Thoracic aorta (tissue), 2 donors: ENCODE measurements at regions not wholly inside any gene's neighbourhood (a gene's known extent, or its start where the extent isn't known, plus 50 kb on each side); places are given as distances from the start of the nearest gene placed in this dataset.

ENCODE experiments used
- ATAC-seq: fragments of 150-250 bp; one replicate; pipeline ENCODE4 v1.8.0; 2017; ENCODE audit warnings: low read depth; ENCODE audit not compliant: insufficient number of reproducible peaks, low FRiP score
- DNase-seq: peaks from one replicate; pipeline ENCODE4 v3.0.0-alpha.2; 2020; ENCODE audit warnings: low spot score
- H3K27ac ChIP-seq, 2 donors: fragments of 200-600 bp; sonication (generic); 1 replicate in 1 of 2; 2 replicates in 1 of 2; pipeline ENCODE4 v1.5.1; 2016; ENCODE audit warnings: mild to moderate bottlenecking in 2 of 2, moderate library complexity in 2 of 2
- H3K27me3 ChIP-seq: fragments of 200-600 bp; sonication (generic); replicated peaks from 2 replicates; pipeline ENCODE4 v1.6.0; 2016; ENCODE audit warnings: mild to moderate bottlenecking; ENCODE audit not compliant: insufficient read depth
- H3K36me3 ChIP-seq: fragments of 200-600 bp; sonication (generic); one replicate; pipeline ENCODE4 v1.5.1; 2016
- H3K4me1 ChIP-seq, 2 donors: fragments of 200-600 bp; sonication (generic); 1 replicate in 1 of 2; 2 replicates in 1 of 2; pipeline versions ENCODE4 v1.5.1 to v1.6.0; 2016; ENCODE audit warnings: low read depth in 2 of 2, mild to moderate bottlenecking in 1 of 2; ENCODE audit not compliant: control insufficient read depth in 1 of 2
- H3K4me3 ChIP-seq: fragments of 200-600 bp; sonication (generic); 2 replicates; pipeline ENCODE4 v1.5.1; 2016; ENCODE audit warnings: mild to moderate bottlenecking
- H3K9me3 ChIP-seq: fragments of 200-600 bp; sonication (generic); 2 replicates; pipeline ENCODE4 v1.5.1; 2016
- CTCF ChIP-seq: fragments of 200-600 bp; sonication (generic); IDR thresholded peaks from one replicate; pipeline ENCODE4 v1.5.1; 2019; ENCODE audit warnings: antibody characterized with exemption

GRCh38 chr20:40835321-40835720 is 146.3 kb upstream of the MAFB start:
- Histone ChIP-seq H3K4me1 (no peaks in the 10 kb centered on the region), H3K36me3 (no peaks in the 10 kb centered on the region), H3K27me3 (no peaks in the 10 kb centered on the region), H3K27ac (no peak overlapping the region), H3K9me3 (no peaks in the 10 kb centered on the region), H3K4me3 (no peak overlapping the region)
- TF ChIP-seq CTCF, result no peak
- DNase-seq (no peak), ATAC-seq (no peak)

GRCh38 chr20:40838509-40838908 is 149.5 kb upstream of the MAFB start:
- Histone ChIP-seq H3K9me3 (no peaks in the 10 kb centered on the region), H3K27ac (no peak overlapping the region), H3K4me1 (no peaks in the 10 kb centered on the region), H3K36me3 (no peaks in the 10 kb centered on the region), H3K27me3 (no peaks in the 10 kb centered on the region), H3K4me3 (no peak overlapping the region)
- no peak for TF ChIP-seq CTCF
- DNase-seq (no peak), ATAC-seq (no peak)

- Histone ChIP-seq H3K36me3 (no peaks in the 10 kb centered on the region), H3K4me3 (no peak overlapping the region), H3K9me3 (no peaks in the 10 kb centered on the region), H3K4me1 (no peaks in the 10 kb centered on the region), H3K27ac (no peak overlapping the region), H3K27me3 (no peaks in the 10 kb centered on the region)
- no peak for TF ChIP-seq CTCF
- DNase-seq (no peak), ATAC-seq (no peak)
Measured at GRCh38 chr20:40843251-40843650, 154.2 kb upstream of the MAFB start.

- no peaks in the 10 kb centered on the region for H3K4me1 ChIP-seq
- no peaks in the 10 kb centered on the region for H3K27me3 ChIP-seq
- H3K36me3 ChIP-seq, result no peaks in the 10 kb centered on the region
- no peak overlapping the region for H3K4me3 ChIP-seq
- H3K27ac ChIP-seq, result no peak overlapping the region
- H3K9me3 ChIP-seq, result no peaks in the 10 kb centered on the region
- TF ChIP-seq CTCF, result no peak
- ATAC-seq (no peak), DNase-seq (no peak)
Measured at GRCh38 chr20:40844332-40844731, 155.3 kb upstream of the MAFB start.

GRCh38 chr20:40848096-40848495 is 159.1 kb upstream of the MAFB start:
- no peak for ATAC-seq
- Histone ChIP-seq H3K4me1 (no peaks in the 10 kb centered on the region), H3K27me3 (no peaks in the 10 kb centered on the region), H3K4me3 (no peak overlapping the region), H3K9me3 (no peaks in the 10 kb centered on the region), H3K36me3 (no peaks in the 10 kb centered on the region), H3K27ac (no peak overlapping the region)
- no peak for TF ChIP-seq CTCF
- DNase-seq, result no peak
